ENCODE measurements at regions not wholly inside any gene's neighbourhood (a gene's known extent, or its start where the extent isn't known, plus 50 kb on each side); places are given as distances from the start of the nearest gene placed in this dataset.
"Not testable (repeated sequence)": the region's sequence is repeated elsewhere in the genome, so short reads cannot be mapped to it uniquely, and the experiment has no call there.

DNA sequence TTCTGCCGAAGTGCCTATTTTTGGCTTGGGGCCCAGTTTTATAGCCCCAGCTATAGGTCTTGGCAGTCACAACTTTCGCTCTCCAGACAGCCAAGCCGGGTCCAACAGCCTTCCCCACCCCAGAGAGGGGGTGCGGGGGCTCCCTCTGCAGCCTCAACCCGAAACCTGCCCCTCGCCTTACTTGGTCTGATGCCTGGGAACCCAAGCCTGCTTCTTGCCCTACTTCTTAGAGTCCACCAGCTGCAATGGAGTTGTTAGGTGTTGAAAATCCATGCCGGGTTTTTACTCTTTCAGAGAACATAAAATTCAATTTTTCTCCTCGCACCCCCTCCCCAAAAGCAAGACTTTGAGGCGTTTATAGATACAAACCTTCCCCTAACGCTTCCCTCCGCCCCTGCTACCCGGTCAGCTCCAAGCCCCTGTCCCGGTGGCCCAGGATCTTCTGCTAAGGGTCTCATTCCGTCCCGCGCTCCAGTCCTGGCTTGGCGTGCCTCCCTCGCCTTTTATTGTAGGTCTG, 116.7 kb downstream of the CRLF3 start:
- TF ChIP-seq, protein P1, sequence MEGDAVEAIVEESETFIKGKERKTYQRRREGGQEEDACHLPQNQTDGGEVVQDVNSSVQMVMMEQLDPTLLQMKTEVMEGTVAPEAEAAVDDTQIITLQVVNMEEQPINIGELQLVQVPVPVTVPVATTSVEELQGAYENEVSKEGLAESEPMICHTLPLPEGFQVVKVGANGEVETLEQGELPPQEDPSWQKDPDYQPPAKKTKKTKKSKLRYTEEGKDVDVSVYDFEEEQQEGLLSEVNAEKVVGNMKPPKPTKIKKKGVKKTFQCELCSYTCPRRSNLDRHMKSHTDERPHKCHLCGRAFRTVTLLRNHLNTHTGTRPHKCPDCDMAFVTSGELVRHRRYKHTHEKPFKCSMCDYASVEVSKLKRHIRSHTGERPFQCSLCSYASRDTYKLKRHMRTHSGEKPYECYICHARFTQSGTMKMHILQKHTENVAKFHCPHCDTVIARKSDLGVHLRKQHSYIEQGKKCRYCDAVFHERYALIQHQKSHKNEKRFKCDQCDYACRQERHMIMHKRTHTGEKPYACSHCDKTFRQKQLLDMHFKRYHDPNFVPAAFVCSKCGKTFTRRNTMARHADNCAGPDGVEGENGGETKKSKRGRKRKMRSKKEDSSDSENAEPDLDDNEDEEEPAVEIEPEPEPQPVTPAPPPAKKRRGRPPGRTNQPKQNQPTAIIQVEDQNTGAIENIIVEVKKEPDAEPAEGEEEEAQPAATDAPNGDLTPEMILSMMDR (conservative IDR thresholded peaks at IDR 0.05; ENCODE audit: low read length), result not testable (repeated sequence)
- TF ChIP-seq EZH2phosphoT487 (IDR thresholded peaks at IDR 0.05; ENCODE audit: borderline replicate concordance), result not testable (repeated sequence)

Measured in Loucy (cell line).